ENCODE measurements at regions not wholly inside any gene's neighbourhood (a gene's known extent, or its start where the extent isn't known, plus 50 kb on each side); places are given as distances from the start of the nearest gene placed in this dataset.

DNA sequence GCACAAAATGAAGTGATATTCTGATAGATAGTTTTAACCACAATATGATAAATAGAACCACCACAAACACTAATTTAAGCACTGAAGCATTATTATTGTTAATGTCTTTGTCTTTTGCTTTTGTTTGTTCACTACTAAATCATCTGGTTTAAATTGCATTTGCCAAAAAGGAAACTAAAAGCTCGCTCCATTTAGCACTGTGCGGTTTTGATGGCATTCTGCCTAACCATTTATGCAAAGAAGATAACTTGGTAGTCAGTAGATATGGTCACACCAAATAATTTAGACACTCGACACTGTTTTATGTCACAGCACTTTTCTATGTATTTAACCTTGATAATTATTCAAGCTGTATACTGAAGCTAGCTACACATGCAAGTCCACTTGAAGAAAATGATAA lies 849.8 kb upstream of the CDH6 start:
- Histone ChIP-seq H3K79me2 (ENCODE audit: control insufficient read depth in 1 of 2, insufficient read depth in 2 of 2, low read length in 2 of 2) (no peaks in the 10 kb centered on the region), H3K9ac (replicated peaks in 1 of 4; ENCODE audit: extremely low read depth in 1 of 4, low read depth in 3 of 4, low read length in 3 of 4) (no peak overlapping the region), H2BK12ac (ENCODE audit: low read depth, low read length) (no peak overlapping the region), H3K36me3 (ENCODE audit: control insufficient read depth in 2 of 4, insufficient read depth in 4 of 4, low read length in 3 of 4) (no peaks in the 10 kb centered on the region), H3K79me1 (ENCODE audit: low read depth, low read length) (no peaks in the 10 kb centered on the region), H3K18ac (ENCODE audit: extremely low read depth, low read length) (no peak overlapping the region), H2AFZ (ENCODE audit: low read length) (no peak overlapping the region), H3K4me2 (ENCODE audit: insufficient read depth in 1 of 2, low read depth in 2 of 2, low read length in 2 of 2) (no peak overlapping the region), H3K27me3 (replicated peaks in 1 of 4; ENCODE audit: control insufficient read depth in 3 of 4, extremely low read depth in 1 of 4, insufficient read depth in 3 of 4, low read length in 3 of 4) (no peaks in the 10 kb centered on the region), H3K56ac (replicated peaks; ENCODE audit: insufficient read length, low read depth, low read length) (no peak overlapping the region), H2AK5ac (ENCODE audit: low read depth, low read length) (no peak overlapping the region), H3K23ac (ENCODE audit: insufficient read length) (no peak overlapping the region), H4K20me1 (replicated peaks in 1 of 2; ENCODE audit: control insufficient read depth in 1 of 2, insufficient read depth in 2 of 2, low read length in 2 of 2) (no peaks in the 10 kb centered on the region), H2BK20ac (ENCODE audit: low read length) (no peak overlapping the region), H4K5ac (ENCODE audit: insufficient read length, low read depth, low read length) (no peak overlapping the region), H3K14ac (ENCODE audit: insufficient read length) (no peak overlapping the region), H3K4me1 (replicated peaks in 1 of 4; ENCODE audit: control insufficient read depth in 3 of 4, insufficient read depth in 4 of 4, low read length in 3 of 4) (no peaks in the 10 kb centered on the region), H4K91ac (replicated peaks; ENCODE audit: insufficient read length, low read length) (no peak overlapping the region), H3K4me3 (ENCODE audit: extremely low read depth in 1 of 4, insufficient read depth in 2 of 4, low read depth in 3 of 4, low read length in 4 of 4) (no peak overlapping the region), H3K27ac (ENCODE audit: low read depth, low read length) (no peak overlapping the region), H2BK15ac (ENCODE audit: low read length) (no peak overlapping the region), H2BK120ac (replicated peaks; ENCODE audit: low read depth, low read length) (no peak overlapping the region), H2BK5ac (ENCODE audit: low read depth, low read length) (no peak overlapping the region), H3K23me2 (ENCODE audit: low read depth, low read length) (no peaks in the 10 kb centered on the region), H4K8ac (ENCODE audit: extremely low read depth, insufficient read depth, low read length) (no peak overlapping the region), H3K4ac (replicated peaks; ENCODE audit: insufficient read length, low read depth, low read length) (no peak overlapping the region), H3K9me3 (ENCODE audit: insufficient read depth in 2 of 2, low read depth in 1 of 2, low read length in 1 of 2) (no peaks in the 10 kb centered on the region)
- FAIRE-seq: no peak
- DNase-seq (ENCODE audit: low read depth in 1 of 2, low spot score in 2 of 2): no peak
- WGBS, 2 experiments (ENCODE audit: extremely low coverage in 1 of 2, insufficient coverage in 1 of 2, insufficient read length in 1 of 2, insufficient replicate concordance in 2 of 2, low coverage in 1 of 2, low lambda C conversion rate in 2 of 2, missing lambda C conversion rate in 1 of 2): 92% methylated on average over 3 of the region's 3 CpGs; no CpG with 5 or more reads in 1 of the 2 experiments
- POLR2A ChIA-PET (ENCODE audit: partially characterized antibody): no interaction called here
- CTCF ChIA-PET (ENCODE audit: partially characterized antibody): no interaction called here
- TF ChIP-seq BCL11A (IDR thresholded peaks at IDR 0.05; ENCODE audit: low read depth in 2 of 2, low read length in 2 of 2) (no peak), KDM5A (IDR thresholded peaks at IDR 0.05; ENCODE audit: low read length) (no peak), CEBPB (IDR thresholded peaks at IDR 0.05; ENCODE audit: low read depth, low read length) (no peak), KDM4A (IDR thresholded peaks at IDR 0.05; ENCODE audit: low read depth, low read length, severe bottlenecking) (no peak), TBP (IDR thresholded peaks at IDR 0.05; ENCODE audit: low read depth, low read length) (no peak), YY1 (IDR thresholded peaks at IDR 0.05; ENCODE audit: low read depth, low read length) (no peak), ZNF274 (IDR thresholded peaks at IDR 0.05; ENCODE audit: borderline replicate concordance, extremely low read depth, low read length) (no peak), SP4 (IDR thresholded peaks at IDR 0.05; ENCODE audit: low read length) (no peak), EGR1 (IDR thresholded peaks at IDR 0.05; ENCODE audit: borderline replicate concordance, low read depth, low read length) (no peak), CHD1 (IDR thresholded peaks at IDR 0.05; ENCODE audit: low read depth, low read length) (no peak), FOSL1 (IDR thresholded peaks at IDR 0.05; ENCODE audit: insufficient read depth, low read depth, low read length) (no peak), KDM1A (IDR thresholded peaks at IDR 0.05; ENCODE audit: borderline replicate concordance, low read length) (no peak), ASH2L (IDR thresholded peaks at IDR 0.05; ENCODE audit: low read length) (no peak), EP300 (IDR thresholded peaks at IDR 0.05; ENCODE audit: borderline replicate concordance in 1 of 2, low read depth in 2 of 2, low read length in 2 of 2) (no peak)
- TF ChIP-seq, protein P1, sequence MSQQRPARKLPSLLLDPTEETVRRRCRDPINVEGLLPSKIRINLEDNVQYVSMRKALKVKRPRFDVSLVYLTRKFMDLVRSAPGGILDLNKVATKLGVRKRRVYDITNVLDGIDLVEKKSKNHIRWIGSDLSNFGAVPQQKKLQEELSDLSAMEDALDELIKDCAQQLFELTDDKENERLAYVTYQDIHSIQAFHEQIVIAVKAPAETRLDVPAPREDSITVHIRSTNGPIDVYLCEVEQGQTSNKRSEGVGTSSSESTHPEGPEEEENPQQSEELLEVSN (IDR thresholded peaks at IDR 0.05): no peak

Data from H1 (cell line).